Prostate gland (tissue), 2 donors: ENCODE measurements at regions not wholly inside any gene's neighbourhood (a gene's known extent, or its start where the extent isn't known, plus 50 kb on each side); places are given as distances from the start of the nearest gene placed in this dataset.

Experiments
- CTCF ChIP-seq, 4 experiments: fragments of 200-600 bp in 2 of 4; fragments of 450-650 bp in 2 of 4; sonication (generic) in 2 of 4; IDR thresholded peaks; 1 replicate in 3 of 4; 2 replicates in 1 of 4; pipeline ENCODE4 v1.5.1; 2016 to 2019; ENCODE audit warnings: antibody characterized with exemption in 4 of 4, mild to moderate bottlenecking in 2 of 4, moderate library complexity in 2 of 4
- POLR2AphosphoS5 ChIP-seq: sonication (generic); formaldehyde crosslinking; IDR thresholded peaks from one replicate; pipeline ENCODE4 v1.6.1; 2017; ENCODE audit warnings: antibody characterized with exemption

- TF ChIP-seq CTCF (IDR thresholded peaks at IDR 0.05) (no peak), POLR2AphosphoS5 (no peak)
These were observed 488.4 kb downstream of the SETD4 start for GRCh38 chr21:35571910-35572309.
